ENCODE measurements at regions not wholly inside any gene's neighbourhood (a gene's known extent, or its start where the extent isn't known, plus 50 kb on each side); places are given as distances from the start of the nearest gene placed in this dataset.
"Not testable (repeated sequence)": the region's sequence is repeated elsewhere in the genome, so short reads cannot be mapped to it uniquely, and the experiment has no call there.

DNA sequence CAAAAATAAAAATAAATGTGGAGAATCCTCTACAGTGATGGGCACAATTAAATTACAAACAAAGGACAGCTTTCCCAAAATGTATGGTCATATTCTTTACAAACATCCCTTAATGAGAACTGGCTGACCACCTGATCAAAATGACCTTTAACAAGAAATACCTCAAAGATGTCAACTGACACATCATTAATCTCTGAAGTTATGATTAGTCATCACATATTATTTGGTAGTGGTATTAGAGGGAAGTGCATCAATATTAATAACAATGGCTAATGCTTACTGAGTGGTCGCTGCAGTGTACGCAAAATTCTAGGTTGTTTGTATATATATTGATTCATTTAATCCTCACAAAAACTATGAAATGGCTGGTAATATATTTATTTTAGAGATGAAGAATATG, 340.6 kb downstream of the GJA1 start:
- Mint-ChIP-seq H3K4me1 (ENCODE audit: low read depth) (peaks cover 24% of the 10 kb centered on the region), H3K27ac (no peak overlapping the region), H3K9me3 (peaks cover 12% of the 10 kb centered on the region), H3K4me3 (ENCODE audit: low read depth) (no peak overlapping the region), H3K27me3 (ENCODE audit: low read depth) (no peaks in the 10 kb centered on the region), H3K36me3 (ENCODE audit: low read depth) (no peaks in the 10 kb centered on the region)
- no peak for DNase-seq (ENCODE audit: low spot score)
- intact Hi-C loops (cut with micrococcal nuclease) = no loop called here

DNA sequence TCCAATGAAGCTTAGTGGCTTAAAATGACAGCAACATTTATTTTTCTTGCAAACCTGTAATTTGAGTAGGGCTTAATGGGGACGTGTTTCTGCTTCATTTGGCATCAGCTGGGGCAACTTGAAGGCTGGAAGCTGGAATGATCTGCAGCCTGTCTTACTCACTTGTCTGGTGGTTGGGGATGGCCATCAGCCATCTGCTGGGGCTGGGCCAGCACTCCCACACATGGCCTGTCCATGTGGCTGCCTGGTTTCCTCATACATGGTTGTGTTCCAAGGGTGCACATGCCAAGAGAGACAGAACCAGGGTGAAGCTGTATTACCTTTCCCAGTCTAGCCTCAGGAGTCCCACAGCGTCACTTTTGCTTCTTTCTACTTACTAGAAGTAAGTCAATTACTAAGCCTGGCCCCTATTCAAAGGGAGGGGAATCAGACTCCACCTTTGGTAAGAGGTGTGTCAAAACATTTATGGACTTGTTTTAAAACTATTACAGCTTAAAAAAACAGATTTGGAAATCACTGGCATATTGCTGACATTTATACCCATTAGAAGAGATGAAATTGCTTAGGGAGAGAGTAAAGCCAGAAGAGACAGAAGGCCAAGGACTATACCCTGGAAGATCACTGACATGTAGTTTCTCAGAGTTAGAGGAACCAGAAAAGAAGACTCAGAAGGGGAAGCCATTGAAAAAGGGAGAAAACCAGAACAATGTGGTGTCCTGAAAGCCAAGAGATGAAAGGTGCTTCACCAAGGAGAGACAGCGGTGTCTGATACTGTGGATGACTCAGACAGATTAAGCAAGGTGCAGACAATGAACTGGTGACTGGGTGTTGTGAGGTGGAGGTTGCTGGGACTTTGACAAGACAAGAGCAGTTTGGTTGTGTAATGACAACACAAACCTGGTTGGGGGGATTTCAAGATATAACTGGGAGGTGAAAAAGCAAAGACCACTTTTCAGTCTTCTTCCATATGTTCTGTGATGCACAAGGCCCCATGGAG, 345.2 kb downstream of the GJA1 start:
- Mint-ChIP-seq H3K27ac (no peak overlapping the region), H3K9me3 (no peaks in the 10 kb centered on the region)
- intact Hi-C loops (cut with micrococcal nuclease) = no loop called here

GRCh38 chr6:121791396-121792315, 356.2 kb downstream of the GJA1 start:
- Mint-ChIP-seq H3K4me3 (ENCODE audit: low read depth) (no peak overlapping the region), H3K36me3 (ENCODE audit: low read depth) (no peaks in the 10 kb centered on the region), H3K4me1 (ENCODE audit: low read depth) (no peaks in the 10 kb centered on the region), H3K27ac (no peak overlapping the region), H3K27me3 (ENCODE audit: low read depth) (no peaks in the 10 kb centered on the region), H3K9me3 (no peaks in the 10 kb centered on the region)
- intact Hi-C loops (cut with micrococcal nuclease) = no loop called here
- DNase-seq (ENCODE audit: low spot score) = no peak

More for the DNA sequence above, 345.2 kb downstream of the GJA1 start:
- DNase-seq (ENCODE audit: low spot score) = no peak
- no peak overlapping the region for H3K4me3 Mint-ChIP-seq (ENCODE audit: low read depth)
- H3K4me1 Mint-ChIP-seq (ENCODE audit: low read depth) = no peaks in the 10 kb centered on the region
- no peaks in the 10 kb centered on the region for H3K27me3 Mint-ChIP-seq (ENCODE audit: low read depth)
- no peaks in the 10 kb centered on the region for H3K36me3 Mint-ChIP-seq (ENCODE audit: low read depth)

- Mint-ChIP-seq H3K36me3 (ENCODE audit: low read depth) (no peaks in the 10 kb centered on the region), H3K27me3 (ENCODE audit: low read depth) (no peaks in the 10 kb centered on the region), H3K4me3 (ENCODE audit: low read depth) (no peak overlapping the region), H3K9me3 (peaks cover 7% of the 10 kb centered on the region), H3K4me1 (ENCODE audit: low read depth) (no peaks in the 10 kb centered on the region), H3K27ac (no peak overlapping the region)
- no peak for DNase-seq (ENCODE audit: low spot score)
- intact Hi-C loops (cut with micrococcal nuclease) = no loop called here
These were observed 359.2 kb downstream of the GJA1 start for GRCh38 chr6:121794630-121795029.

DNA sequence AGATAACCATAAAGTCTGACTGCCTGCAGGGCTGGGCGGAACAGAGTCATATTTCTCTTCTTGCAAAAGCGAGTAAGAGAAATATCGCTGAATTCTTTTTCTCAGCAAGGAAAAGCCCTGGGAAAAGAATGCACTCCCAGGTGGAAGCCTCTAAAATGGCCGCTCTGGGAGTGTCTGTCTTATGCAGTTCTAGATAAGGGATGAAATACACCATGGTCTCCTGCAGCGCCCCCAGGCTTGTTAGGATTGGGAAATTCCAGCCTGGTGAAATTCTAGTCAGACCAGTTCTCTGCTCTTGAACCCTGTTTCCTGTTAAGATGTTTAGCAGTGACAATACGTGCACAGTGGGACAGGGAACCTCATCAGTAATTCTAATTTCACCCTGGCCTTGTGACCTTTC, 362.2 kb downstream of the GJA1 start:
- H3K4me1 Mint-ChIP-seq (ENCODE audit: low read depth); DNase-seq (ENCODE audit: low spot score); H3K36me3 Mint-ChIP-seq (ENCODE audit: low read depth); H3K27ac Mint-ChIP-seq; H3K4me3 Mint-ChIP-seq (ENCODE audit: low read depth); H3K27me3 Mint-ChIP-seq (ENCODE audit: low read depth); intact Hi-C loops (cut with micrococcal nuclease): not testable (repeated sequence)
- peaks cover 25% of the 10 kb centered on the region for H3K9me3 Mint-ChIP-seq

GRCh38 chr6:121798126-121798525, 362.7 kb downstream of the GJA1 start:
- intact Hi-C loops (cut with micrococcal nuclease); H3K4me1 Mint-ChIP-seq (ENCODE audit: low read depth); H3K27me3 Mint-ChIP-seq (ENCODE audit: low read depth); H3K36me3 Mint-ChIP-seq (ENCODE audit: low read depth); H3K27ac Mint-ChIP-seq; H3K4me3 Mint-ChIP-seq (ENCODE audit: low read depth); DNase-seq (ENCODE audit: low spot score): not testable (repeated sequence)
- peaks cover 25% of the 10 kb centered on the region for H3K9me3 Mint-ChIP-seq

DNA sequence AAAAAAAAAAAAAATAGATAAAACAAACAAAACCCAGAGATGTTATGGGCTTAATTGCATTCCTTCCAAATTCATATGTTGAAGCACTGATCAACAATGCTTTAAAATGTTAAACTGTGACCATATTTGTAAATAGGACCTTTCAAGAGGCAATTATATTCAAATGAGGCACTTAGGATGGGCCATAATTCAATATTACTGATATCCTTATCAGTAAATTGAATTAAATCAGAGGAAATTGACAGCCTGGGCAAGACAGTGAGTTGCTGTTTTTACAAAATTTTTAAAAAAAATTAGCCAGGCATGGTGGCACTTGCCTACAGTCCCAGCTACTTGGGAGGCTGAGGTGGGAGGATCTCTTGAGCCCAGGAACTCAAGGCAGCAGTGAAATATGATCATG, 364.1 kb downstream of the GJA1 start:
- intact Hi-C loops (cut with micrococcal nuclease) = no loop called here
- DNase-seq (ENCODE audit: low spot score) = no peak
- no peaks in the 10 kb centered on the region for H3K36me3 Mint-ChIP-seq (ENCODE audit: low read depth)
- no peaks in the 10 kb centered on the region for H3K4me1 Mint-ChIP-seq (ENCODE audit: low read depth)
- H3K27me3 Mint-ChIP-seq (ENCODE audit: low read depth) = no peaks in the 10 kb centered on the region
- peaks cover 29% of the 10 kb centered on the region for H3K9me3 Mint-ChIP-seq
- H3K4me3 Mint-ChIP-seq (ENCODE audit: low read depth) = no peak overlapping the region
- no peak overlapping the region for H3K27ac Mint-ChIP-seq

DNA sequence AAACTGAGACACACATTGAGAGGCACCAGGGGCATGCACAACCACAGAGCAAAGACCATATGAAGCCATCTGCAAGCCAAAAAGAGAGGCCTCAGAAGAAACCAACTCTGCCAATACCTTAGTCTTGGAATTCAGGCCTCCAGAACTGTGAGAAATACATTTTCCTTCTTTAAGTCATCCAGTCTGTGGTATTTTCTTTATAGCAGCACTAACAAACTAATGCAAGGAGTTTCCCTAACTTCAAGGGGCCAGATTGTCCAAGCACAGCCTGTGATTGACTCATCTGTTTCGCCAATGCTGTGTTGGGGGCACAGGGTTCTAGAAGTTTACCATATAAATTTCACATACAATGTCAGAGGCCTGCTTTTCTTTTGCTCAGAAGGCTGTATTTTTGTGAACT, 364.6 kb downstream of the GJA1 start:
- DNase-seq (ENCODE audit: low spot score) = no peak
- Mint-ChIP-seq H3K9me3 (peaks cover 29% of the 10 kb centered on the region), H3K4me1 (ENCODE audit: low read depth) (no peaks in the 10 kb centered on the region), H3K27me3 (ENCODE audit: low read depth) (no peaks in the 10 kb centered on the region), H3K4me3 (ENCODE audit: low read depth) (no peak overlapping the region), H3K27ac (no peak overlapping the region), H3K36me3 (ENCODE audit: low read depth) (no peaks in the 10 kb centered on the region)
- intact Hi-C loops (cut with micrococcal nuclease) = no loop called here

GRCh38 chr6:121806116-121806515, 370.7 kb downstream of the GJA1 start:
- Mint-ChIP-seq H3K36me3 (ENCODE audit: low read depth) (no peaks in the 10 kb centered on the region), H3K4me3 (ENCODE audit: low read depth) (no peak overlapping the region)
- intact Hi-C loops (cut with micrococcal nuclease) = no loop called here

DNA sequence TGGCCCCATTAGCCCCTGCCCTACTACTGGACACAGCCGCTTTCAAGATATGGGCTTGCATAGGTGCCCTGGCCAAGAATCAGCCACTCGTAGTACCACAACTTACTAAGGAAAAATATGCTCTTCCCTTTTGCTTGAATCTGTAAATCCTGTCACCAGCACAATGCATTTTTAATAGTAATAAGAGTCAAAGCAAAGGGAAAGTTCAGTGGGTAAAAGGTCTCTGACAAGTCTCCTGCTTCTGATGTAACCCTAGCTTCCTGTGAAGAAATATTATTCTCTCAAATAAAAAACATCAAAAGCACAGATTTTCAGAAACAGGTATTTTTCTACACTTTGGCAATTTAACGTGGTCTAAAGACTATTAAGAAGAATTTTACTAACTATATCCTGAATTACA, 373.8 kb downstream of the GJA1 start:
- DNase-seq (ENCODE audit: low spot score) = no peak
- Mint-ChIP-seq H3K4me3 (ENCODE audit: low read depth) (no peak overlapping the region), H3K9me3 (no peaks in the 10 kb centered on the region), H3K4me1 (ENCODE audit: low read depth) (no peaks in the 10 kb centered on the region), H3K36me3 (ENCODE audit: low read depth) (no peaks in the 10 kb centered on the region), H3K27me3 (ENCODE audit: low read depth) (no peaks in the 10 kb centered on the region), H3K27ac (no peak overlapping the region)
- intact Hi-C loops (cut with micrococcal nuclease) = no loop called here

More at GRCh38 chr6:121806116-121806515, 370.7 kb downstream of the GJA1 start:
- Mint-ChIP-seq H3K4me1 (ENCODE audit: low read depth) (no peaks in the 10 kb centered on the region), H3K27ac (no peak overlapping the region), H3K9me3 (peaks cover 12% of the 10 kb centered on the region), H3K27me3 (ENCODE audit: low read depth) (no peaks in the 10 kb centered on the region)
- DNase-seq (ENCODE audit: low spot score) = no peak

GRCh38 chr6:121810158-121811032, 374.9 kb downstream of the GJA1 start:
- intact Hi-C loops (cut with micrococcal nuclease) = no loop called here
- H3K27me3 Mint-ChIP-seq (ENCODE audit: low read depth) = no peaks in the 10 kb centered on the region
- no peaks in the 10 kb centered on the region for H3K9me3 Mint-ChIP-seq
- no peaks in the 10 kb centered on the region for H3K36me3 Mint-ChIP-seq (ENCODE audit: low read depth)
- H3K4me3 Mint-ChIP-seq (ENCODE audit: low read depth) = no peak overlapping the region
- H3K27ac Mint-ChIP-seq = no peak overlapping the region
- DNase-seq (ENCODE audit: low spot score) = no peak
- H3K4me1 Mint-ChIP-seq (ENCODE audit: low read depth) = no peaks in the 10 kb centered on the region

DNA sequence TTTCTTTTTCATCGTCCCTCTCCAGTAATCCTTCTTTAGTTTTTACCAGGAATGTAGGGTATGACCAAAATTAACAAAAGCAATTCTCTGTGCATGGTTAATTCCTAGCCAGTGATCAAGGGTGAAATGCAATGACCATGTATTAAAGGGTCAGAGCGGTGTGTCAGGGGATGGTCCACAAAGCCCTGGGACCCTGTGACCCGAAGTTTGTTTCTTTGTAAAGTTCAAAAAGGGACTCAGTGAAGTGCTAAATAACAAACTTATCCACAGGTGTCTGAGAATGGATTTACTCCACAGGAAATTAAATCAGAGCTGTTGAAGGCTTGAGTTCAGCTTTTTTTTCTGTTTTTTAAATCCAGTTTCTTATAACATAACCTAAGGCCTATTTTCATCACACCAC, 375.7 kb downstream of the GJA1 start:
- H3K9me3 Mint-ChIP-seq = no peaks in the 10 kb centered on the region
- no peaks in the 10 kb centered on the region for H3K36me3 Mint-ChIP-seq (ENCODE audit: low read depth)
- no peak overlapping the region for H3K4me3 Mint-ChIP-seq (ENCODE audit: low read depth)
- no peak for DNase-seq (ENCODE audit: low spot score)
- H3K27ac Mint-ChIP-seq = no peak overlapping the region
- no peaks in the 10 kb centered on the region for H3K27me3 Mint-ChIP-seq (ENCODE audit: low read depth)
- H3K4me1 Mint-ChIP-seq (ENCODE audit: low read depth) = no peaks in the 10 kb centered on the region
- intact Hi-C loops (cut with micrococcal nuclease) = no loop called here

Measured in activated T-helper 2 cell treated with anti-CD3 and anti-CD28 coated beads, Interferon-gamma antibody, Interleukin-2, Interleukin-4, amounts not matched to agents 10 μg/mL and 5 μg/mL and 100 μg/mL, durations not matched to agents 14 hours and 24 hours and 36 hours (primary cell).